Activated CD8-positive, alpha-beta T cell treated with anti-CD3 and anti-CD28 coated beads, Interleukin-2, amount 10 ng/mL, durations not matched to agents 7 days and 5 days (primary cell): ENCODE measurements at regions not wholly inside any gene's neighbourhood (a gene's known extent, or its start where the extent isn't known, plus 50 kb on each side); places are given as distances from the start of the nearest gene placed in this dataset.

Experiments used
- ATAC-seq: fragments of 150-1000 bp; cut with Tn5 transposase; one replicate; pipeline ENCODE4 v1.10.0; 2021; ENCODE audit warnings: moderate library complexity
- CTCF ChIA-PET: fragments of 350-600 bp; sonication (Branson Sonifier 250); formaldehyde crosslinking; loops from one replicate; lab custom pipeline; 2021; ENCODE audit warnings: antibody characterized with exemption; lab: Charles Lee
- POLR2A ChIA-PET: fragments of 350-600 bp; sonication (Branson Sonifier 250); formaldehyde crosslinking; loops from one replicate; lab custom pipeline; 2021; ENCODE audit warnings: antibody characterized with exemption; lab: Charles Lee
- DNase-seq: peaks from one replicate; pipeline ENCODE4 v3.0.0-alpha.2; 2020
- H3K27ac Mint-ChIP-seq: one replicate; pipeline ENCODE4 v1.8.0; 2021; ENCODE audit warnings: mild to moderate bottlenecking, mixed read lengths
- H3K27me3 Mint-ChIP-seq: one replicate; pipeline ENCODE4 v1.8.0; 2021; ENCODE audit warnings: low read depth, mixed read lengths
- H3K36me3 Mint-ChIP-seq: one replicate; pipeline ENCODE4 v1.8.0; 2021; ENCODE audit warnings: low read depth, mixed read lengths
- H3K4me1 Mint-ChIP-seq: one replicate; pipeline ENCODE4 v1.8.0; 2021; ENCODE audit warnings: low read depth, mixed read lengths
- H3K4me3 Mint-ChIP-seq: one replicate; pipeline ENCODE4 v1.8.0; 2021; ENCODE audit warnings: mild to moderate bottlenecking, mixed read lengths
- H3K9me3 Mint-ChIP-seq: one replicate; pipeline ENCODE4 v1.8.0; 2022; ENCODE audit warnings: mixed read lengths; ENCODE audit not compliant: insufficient read depth

DNA sequence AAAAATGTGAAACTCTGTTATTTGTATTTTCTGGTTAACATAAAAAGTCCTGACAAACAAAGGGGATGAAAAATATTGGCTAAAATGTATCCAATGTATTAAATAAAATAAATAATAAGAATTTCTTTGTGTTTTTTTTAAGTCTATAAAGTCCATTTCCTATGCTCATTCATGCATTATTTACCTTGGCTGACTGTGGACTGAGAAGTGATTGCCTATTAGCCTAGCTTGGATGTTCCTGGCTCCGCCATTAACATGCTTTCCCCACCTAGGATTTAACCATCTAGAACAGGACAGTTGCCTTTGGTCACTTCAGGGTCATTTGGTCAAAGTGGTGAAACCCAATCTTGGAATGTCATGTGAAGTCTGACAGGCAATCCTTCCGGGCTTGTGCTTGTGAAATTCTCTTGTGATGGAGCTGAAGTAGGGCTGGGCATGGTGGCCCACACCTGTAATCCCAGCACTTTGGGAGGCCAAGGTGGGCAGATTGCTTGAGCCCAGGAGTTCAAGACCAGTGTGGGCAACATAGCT, 60.4 kb upstream of the TANC1 start:
- Mint-ChIP-seq H3K27ac (no peak overlapping the region), H3K4me3 (no peak overlapping the region), H3K27me3 (peaks cover 2% of the 10 kb centered on the region), H3K9me3 (no peaks in the 10 kb centered on the region), H3K36me3 (no peaks in the 10 kb centered on the region), H3K4me1 (no peaks in the 10 kb centered on the region)
- ATAC-seq (no peak), DNase-seq (no peak)
- ChIA-PET POLR2A (no interaction called here), CTCF (interaction anchor here (1.0 to 1.1 kb wide), 2 partner anchors 9 to 212 kb away, joined by 3 read pairs; no protein-coding TSS in a partner anchor)

DNA sequence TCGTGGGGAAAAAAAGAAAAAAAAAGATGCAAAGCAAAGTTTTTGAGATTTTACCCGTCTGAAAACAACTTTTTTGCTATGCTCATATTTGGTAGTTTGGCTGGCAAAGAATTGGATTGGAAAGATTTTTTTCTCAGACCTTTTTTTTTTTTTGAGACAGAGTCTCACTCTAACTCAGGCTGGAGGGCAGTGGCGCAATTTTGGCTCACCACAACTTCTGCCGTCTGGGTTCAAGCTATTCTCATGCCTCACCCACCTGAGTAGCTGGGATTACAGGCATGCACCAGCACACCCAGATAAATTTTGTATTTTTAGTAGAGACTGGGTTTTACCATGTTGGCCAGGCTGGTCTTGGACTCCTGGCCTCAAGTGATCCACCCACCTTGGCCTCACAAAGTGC, 56.3 kb upstream of the TANC1 start:
- Mint-ChIP-seq H3K4me3 (no peak overlapping the region), H3K27ac (no peak overlapping the region), H3K27me3 (no peaks in the 10 kb centered on the region), H3K9me3 (no peaks in the 10 kb centered on the region), H3K4me1 (no peaks in the 10 kb centered on the region), H3K36me3 (no peaks in the 10 kb centered on the region)
- ATAC-seq (no peak), DNase-seq (no peak)
- CTCF ChIA-PET, result interaction anchor here (0.6 to 0.9 kb wide), 2 partner anchors 176 to 207 kb away, joined by 3 read pairs; no protein-coding TSS in a partner anchor
- POLR2A ChIA-PET, result no interaction called here

DNA sequence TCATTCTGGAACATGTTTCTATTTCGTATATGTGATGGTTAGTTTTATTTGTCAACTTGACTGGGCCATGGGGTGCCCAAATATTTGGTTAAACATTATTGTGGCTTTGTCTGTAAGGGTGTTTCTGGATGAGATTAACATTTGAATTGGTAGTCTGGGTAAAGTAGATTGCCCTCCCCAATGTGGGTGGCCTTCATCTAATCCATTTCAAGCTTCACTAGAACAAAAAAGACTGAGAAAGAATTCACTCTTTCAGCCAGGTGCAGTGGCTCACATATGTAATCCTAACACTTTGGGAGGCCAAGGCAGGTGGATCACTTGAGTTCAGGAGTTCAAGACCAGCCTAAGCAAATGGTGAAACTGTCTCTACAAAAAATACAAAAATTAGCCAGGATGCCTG, 55.7 kb upstream of the TANC1 start:
- no peak for ATAC-seq
- Mint-ChIP-seq H3K27me3 (no peaks in the 10 kb centered on the region), H3K4me3 (no peak overlapping the region), H3K9me3 (no peaks in the 10 kb centered on the region), H3K27ac (no peak overlapping the region), H3K36me3 (no peaks in the 10 kb centered on the region), H3K4me1 (no peaks in the 10 kb centered on the region)
- POLR2A ChIA-PET, result no interaction called here
- CTCF ChIA-PET, result interaction anchor here (0.9 kb wide), 1 partner anchor 206 kb away, joined by 3 read pairs; no protein-coding TSS in a partner anchor
- DNase-seq, result no peak

DNA sequence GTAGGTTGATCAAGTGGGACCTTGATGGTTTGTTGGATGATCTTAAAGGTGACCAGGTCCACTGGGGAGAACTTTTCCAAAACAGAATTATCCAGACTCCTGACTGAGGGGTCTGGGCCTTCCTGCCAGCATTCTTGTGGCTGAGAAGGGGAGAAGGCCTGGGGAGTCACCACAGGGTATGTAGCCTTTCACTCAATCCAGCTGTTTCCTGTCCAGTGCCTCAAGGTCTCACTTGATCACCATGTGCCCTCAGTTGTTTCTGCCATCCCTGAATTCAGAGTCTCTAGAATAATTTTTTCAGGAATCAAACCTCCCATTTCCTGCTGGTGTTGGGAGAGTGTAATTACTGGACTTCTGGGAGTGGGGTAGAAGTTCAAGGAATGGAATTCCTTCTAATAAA, 54.4 kb upstream of the TANC1 start:
- ChIA-PET CTCF (no interaction called here), POLR2A (no interaction called here)
- Mint-ChIP-seq H3K36me3 (no peaks in the 10 kb centered on the region), H3K9me3 (no peaks in the 10 kb centered on the region), H3K4me3 (no peak overlapping the region), H3K27me3 (no peaks in the 10 kb centered on the region), H3K27ac (no peak overlapping the region), H3K4me1 (no peaks in the 10 kb centered on the region)
- DNase-seq (no peak), ATAC-seq (no peak)

DNA sequence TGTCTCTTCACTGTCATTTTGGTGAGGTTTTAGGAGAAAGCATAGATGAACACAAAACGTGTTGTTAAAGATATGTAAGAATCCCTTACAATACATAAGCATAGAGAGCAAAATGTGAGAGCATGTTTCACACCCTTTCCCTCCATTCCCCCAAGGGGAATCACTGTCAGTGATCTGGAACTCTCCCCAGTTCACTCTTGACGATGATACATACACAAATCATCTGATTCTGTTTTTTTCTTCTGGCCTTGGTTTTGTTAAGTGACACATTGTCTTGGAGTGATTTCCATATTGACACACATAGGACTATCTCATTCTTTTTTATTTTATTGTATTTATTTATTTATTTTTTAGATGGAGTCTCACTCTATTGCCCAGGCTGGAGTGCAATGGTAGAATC, 53.7 kb upstream of the TANC1 start:
- no peak overlapping the region for H3K4me3 Mint-ChIP-seq
- ATAC-seq (no peak), DNase-seq (no peak)
- H3K9me3 Mint-ChIP-seq, result no peaks in the 10 kb centered on the region
- ChIA-PET POLR2A (no interaction called here), CTCF (no interaction called here)
- no peak overlapping the region for H3K27ac Mint-ChIP-seq
- H3K27me3 Mint-ChIP-seq, result no peaks in the 10 kb centered on the region
- no peaks in the 10 kb centered on the region for H3K4me1 Mint-ChIP-seq
- no peaks in the 10 kb centered on the region for H3K36me3 Mint-ChIP-seq

DNA sequence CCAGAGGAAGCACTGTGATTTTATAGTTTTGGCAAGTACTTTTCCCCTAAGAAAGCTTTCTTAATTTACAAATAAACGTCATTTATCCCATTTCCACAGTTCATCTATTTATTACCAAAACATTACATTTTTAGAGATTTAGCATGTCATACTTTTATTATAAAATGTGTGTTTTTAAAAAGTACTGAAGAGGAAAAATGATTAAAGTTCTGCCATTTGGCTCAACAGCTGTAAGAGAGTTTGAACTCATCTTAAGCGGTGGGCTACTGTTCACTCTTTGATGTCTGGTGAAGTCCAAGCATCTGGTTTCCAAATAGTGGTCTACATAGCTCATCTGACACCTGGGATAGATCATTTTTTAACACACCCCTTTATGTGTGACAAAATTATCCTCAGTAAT, 51.3 kb upstream of the TANC1 start:
- no peak for DNase-seq
- Mint-ChIP-seq H3K4me1 (no peaks in the 10 kb centered on the region), H3K4me3 (no peak overlapping the region), H3K27me3 (no peaks in the 10 kb centered on the region), H3K9me3 (no peaks in the 10 kb centered on the region), H3K27ac (no peak overlapping the region), H3K36me3 (no peaks in the 10 kb centered on the region)
- ChIA-PET CTCF (interaction anchor here (0.7 kb wide), 1 partner anchor 9 kb away, joined by 3 read pairs; no protein-coding TSS in a partner anchor), POLR2A (no interaction called here)
- no peak for ATAC-seq

DNA sequence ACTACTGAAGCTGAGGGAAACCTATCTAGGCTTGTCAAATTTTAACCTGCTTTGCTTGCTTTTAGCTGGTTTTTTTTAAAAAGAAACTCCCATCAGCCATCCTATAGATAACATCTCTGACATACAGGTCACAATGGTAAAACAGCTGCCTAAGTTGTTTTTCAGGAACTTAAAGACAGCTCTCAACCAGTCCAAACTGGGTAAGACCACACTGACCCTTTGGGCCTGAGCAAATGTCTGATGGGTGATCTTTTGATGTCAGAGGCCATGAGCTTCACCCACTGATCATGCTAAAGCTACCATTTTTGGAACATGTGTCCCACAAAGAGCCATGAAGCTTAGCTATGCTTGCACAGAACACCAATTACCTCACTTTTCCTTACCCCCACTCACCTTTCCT, 50.0 kb upstream of the TANC1 start:
- Mint-ChIP-seq H3K27me3 (peaks cover 10% of the 10 kb centered on the region), H3K4me1 (no peaks in the 10 kb centered on the region), H3K9me3 (no peaks in the 10 kb centered on the region), H3K36me3 (no peaks in the 10 kb centered on the region), H3K27ac (no peak overlapping the region), H3K4me3 (no peak overlapping the region)
- no peak for ATAC-seq
- ChIA-PET POLR2A (no interaction called here), CTCF (interaction anchor here (1.0 kb wide), 1 partner anchor 200 kb away, joined by 3 read pairs; no protein-coding TSS in a partner anchor)
- DNase-seq, result no peak
